Type B pancreatic cell (in vitro differentiated cells): ENCODE measurements at regions not wholly inside any gene's neighbourhood (a gene's known extent, or its start where the extent isn't known, plus 50 kb on each side); places are given as distances from the start of the nearest gene placed in this dataset.
A peak's percentile ranks its signal among the peaks of the same experiment; 100 is the strongest.
"Not testable (repeated sequence)": the region's sequence is repeated elsewhere in the genome, so short reads cannot be mapped to it uniquely, and the experiment has no call there.

ENCODE experiments used
- DNase-seq: peaks from one replicate; pipeline ENCODE4 v3.0.0; 2021; ENCODE audit warnings: mixed read lengths; ENCODE audit not compliant: unreplicated experiment; ENCODE audit errors: extremely low spot score
- H3K27ac Mint-ChIP-seq: 2 replicates; pipeline ENCODE4 v1.8.0; 2021; ENCODE audit warnings: mild to moderate bottlenecking, mixed read lengths
- H3K27me3 Mint-ChIP-seq: 2 replicates; pipeline ENCODE4 v1.8.0; 2021; ENCODE audit warnings: mixed read lengths
- H3K36me3 Mint-ChIP-seq: 2 replicates; pipeline ENCODE4 v1.8.0; 2021; ENCODE audit warnings: mixed read lengths
- H3K4me1 Mint-ChIP-seq: one replicate; pipeline ENCODE4 v1.8.0; 2021; ENCODE audit warnings: mixed read lengths; ENCODE audit not compliant: unreplicated experiment
- H3K4me3 Mint-ChIP-seq: 2 replicates; pipeline ENCODE4 v1.8.0; 2021; ENCODE audit warnings: mild to moderate bottlenecking, mixed read lengths
- H3K9me3 Mint-ChIP-seq: 2 replicates; pipeline ENCODE4 v1.8.0; 2021; ENCODE audit warnings: mixed read lengths
- TF ChIP-seq, protein P1 (sequence below): fragments of 200-600 bp; sonication (generic); conservative IDR thresholded peaks from 2 replicates; pipeline ENCODE4 v1.5.0; 2021; ENCODE audit warnings: antibody characterized with exemption, mild to moderate bottlenecking

DNA sequence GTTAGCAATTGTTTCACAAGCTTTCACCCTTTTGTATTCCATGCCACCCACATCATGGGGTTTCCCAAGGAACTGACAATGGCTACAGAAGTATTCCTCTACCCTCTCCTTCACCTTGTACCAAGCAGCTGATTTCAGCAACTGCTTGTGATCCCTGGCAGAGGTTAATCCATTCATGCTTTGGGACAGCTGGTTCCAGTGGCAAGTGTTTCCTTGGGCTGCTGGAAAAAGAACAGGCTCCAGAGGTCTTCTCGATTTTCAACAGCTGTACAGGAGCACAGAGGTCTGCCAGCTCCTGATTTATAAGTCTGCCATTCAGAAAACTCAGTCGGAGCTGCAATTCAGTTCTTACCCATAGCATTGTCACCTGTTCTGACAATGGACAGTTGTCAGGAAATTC is 239.2 kb upstream of the CWC22 start:
- H3K4me3 Mint-ChIP-seq = no peak overlapping the region
- DNase-seq = no peak
- no peak overlapping the region for H3K27ac Mint-ChIP-seq
- no peaks in the 10 kb centered on the region for H3K9me3 Mint-ChIP-seq
- H3K27me3 Mint-ChIP-seq = no peaks in the 10 kb centered on the region
- TF ChIP-seq, protein P1, sequence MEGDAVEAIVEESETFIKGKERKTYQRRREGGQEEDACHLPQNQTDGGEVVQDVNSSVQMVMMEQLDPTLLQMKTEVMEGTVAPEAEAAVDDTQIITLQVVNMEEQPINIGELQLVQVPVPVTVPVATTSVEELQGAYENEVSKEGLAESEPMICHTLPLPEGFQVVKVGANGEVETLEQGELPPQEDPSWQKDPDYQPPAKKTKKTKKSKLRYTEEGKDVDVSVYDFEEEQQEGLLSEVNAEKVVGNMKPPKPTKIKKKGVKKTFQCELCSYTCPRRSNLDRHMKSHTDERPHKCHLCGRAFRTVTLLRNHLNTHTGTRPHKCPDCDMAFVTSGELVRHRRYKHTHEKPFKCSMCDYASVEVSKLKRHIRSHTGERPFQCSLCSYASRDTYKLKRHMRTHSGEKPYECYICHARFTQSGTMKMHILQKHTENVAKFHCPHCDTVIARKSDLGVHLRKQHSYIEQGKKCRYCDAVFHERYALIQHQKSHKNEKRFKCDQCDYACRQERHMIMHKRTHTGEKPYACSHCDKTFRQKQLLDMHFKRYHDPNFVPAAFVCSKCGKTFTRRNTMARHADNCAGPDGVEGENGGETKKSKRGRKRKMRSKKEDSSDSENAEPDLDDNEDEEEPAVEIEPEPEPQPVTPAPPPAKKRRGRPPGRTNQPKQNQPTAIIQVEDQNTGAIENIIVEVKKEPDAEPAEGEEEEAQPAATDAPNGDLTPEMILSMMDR = no peak
- H3K36me3 Mint-ChIP-seq = no peaks in the 10 kb centered on the region
- H3K4me1 Mint-ChIP-seq = no peaks in the 10 kb centered on the region

DNA sequence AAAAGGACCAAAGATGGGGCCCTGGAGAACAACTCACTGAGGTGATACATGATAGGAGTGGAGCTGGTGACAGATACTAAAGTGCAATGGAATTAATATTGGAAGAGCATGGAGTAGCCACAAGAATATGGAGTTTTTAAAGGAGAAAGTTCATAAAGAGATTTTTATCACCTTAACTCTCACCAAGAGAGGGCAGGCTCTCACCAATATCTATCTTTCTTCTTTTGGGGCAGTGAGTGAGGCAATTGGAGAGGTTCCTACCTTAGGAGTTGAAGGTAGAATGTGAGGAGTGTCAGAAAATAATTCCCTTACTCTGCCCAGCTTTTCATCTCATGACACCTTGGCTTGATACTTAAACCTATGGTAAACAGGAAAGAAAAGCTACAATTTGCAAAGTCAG is 233.7 kb upstream of the CWC22 start:
- Mint-ChIP-seq H3K4me3 (no peak overlapping the region), H3K27ac (no peak overlapping the region), H3K27me3 (no peaks in the 10 kb centered on the region), H3K36me3 (no peaks in the 10 kb centered on the region), H3K9me3 (no peaks in the 10 kb centered on the region), H3K4me1 (no peaks in the 10 kb centered on the region)
- TF ChIP-seq, protein P1 = peak; percentile 36
- DNase-seq = no peak

DNA sequence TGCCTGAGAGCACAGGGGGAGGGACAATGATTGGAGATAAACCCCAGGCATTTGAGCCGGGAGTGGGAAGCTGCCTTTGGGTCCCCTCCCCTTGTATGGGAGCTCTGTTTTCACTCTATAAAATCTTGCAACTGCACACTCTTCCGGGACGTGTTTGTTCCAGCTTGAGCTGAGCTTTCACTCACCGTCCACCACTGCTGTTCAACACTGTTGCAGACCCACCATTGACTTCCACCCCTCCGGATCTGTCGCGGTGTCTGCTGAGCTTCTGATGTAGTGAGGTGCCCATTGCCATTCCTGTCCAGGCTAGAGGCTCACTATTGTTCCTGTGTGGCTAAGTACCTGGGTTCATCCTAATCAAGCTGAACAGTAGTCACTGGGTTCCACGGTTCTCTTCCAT is 231.6 kb upstream of the CWC22 start:
- Mint-ChIP-seq H3K27me3 (no peaks in the 10 kb centered on the region), H3K36me3 (no peaks in the 10 kb centered on the region), H3K4me1 (no peaks in the 10 kb centered on the region), H3K4me3 (no peak overlapping the region), H3K9me3 (no peaks in the 10 kb centered on the region), H3K27ac (no peak overlapping the region)
- DNase-seq = no peak
- TF ChIP-seq, protein P1 = no peak

DNA sequence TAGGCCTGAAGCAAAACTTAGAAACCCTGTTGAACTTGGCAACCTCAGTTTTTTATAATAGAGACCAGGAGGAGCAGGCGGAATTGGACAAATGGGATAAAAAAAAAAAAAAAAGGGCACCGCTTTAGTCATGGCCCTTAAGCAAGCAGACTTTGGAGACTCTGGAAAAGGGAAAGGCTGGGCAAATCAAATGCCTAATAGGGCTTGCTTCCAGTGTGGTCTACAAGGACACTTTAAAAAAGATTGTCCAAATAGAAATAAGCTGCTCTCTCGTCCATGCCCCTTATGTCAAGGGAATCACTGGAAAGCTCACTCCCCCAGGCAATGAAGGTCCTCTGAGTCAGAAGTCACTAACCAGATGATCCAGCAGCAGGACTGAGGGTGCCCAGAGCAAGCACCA is 229.0 kb upstream of the CWC22 start:
- DNase-seq, H3K27ac Mint-ChIP-seq, H3K4me1 Mint-ChIP-seq, H3K4me3 Mint-ChIP-seq, H3K36me3 Mint-ChIP-seq, H3K9me3 Mint-ChIP-seq, H3K27me3 Mint-ChIP-seq: not testable (repeated sequence)

DNA sequence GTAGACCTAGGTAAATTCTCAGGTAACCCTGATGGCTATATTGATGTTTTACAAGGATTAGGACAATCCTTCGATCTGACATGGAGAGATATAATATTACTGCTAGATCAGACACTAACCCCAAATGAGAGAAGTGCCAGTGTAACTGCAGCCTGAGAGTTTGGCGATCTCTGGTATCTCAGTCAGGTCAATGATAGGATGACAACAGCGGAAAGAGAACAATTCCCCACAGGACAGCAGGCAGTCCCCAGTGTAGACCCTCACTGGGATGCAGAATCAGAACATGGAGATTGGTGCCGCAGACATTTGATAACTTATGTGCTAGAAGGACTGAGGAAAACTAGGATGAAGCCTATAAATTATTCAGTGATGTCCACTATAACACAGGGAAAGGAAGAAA is 228.4 kb upstream of the CWC22 start:
- not testable (repeated sequence) for H3K9me3 Mint-ChIP-seq, H3K4me1 Mint-ChIP-seq, H3K36me3 Mint-ChIP-seq, H3K27ac Mint-ChIP-seq, H3K4me3 Mint-ChIP-seq, H3K27me3 Mint-ChIP-seq, DNase-seq

DNA sequence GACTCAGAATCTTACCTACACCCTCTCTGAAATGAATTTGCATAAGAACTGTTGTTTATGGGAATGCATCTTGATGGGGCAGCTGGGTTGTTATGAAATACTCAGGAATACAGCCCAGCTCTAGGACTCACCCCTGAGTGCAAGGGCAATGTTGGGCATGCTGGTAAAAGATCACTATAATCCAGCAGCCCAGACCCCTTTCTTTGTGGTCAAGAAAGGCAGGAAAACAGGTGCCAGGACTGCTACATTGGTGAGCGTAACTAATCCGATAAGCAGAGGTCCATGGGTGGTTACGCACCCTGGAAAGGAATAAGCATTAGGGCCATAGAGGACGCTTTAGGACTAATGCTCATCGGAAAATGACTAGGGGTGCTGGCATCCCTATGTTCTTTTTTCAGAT is 227.9 kb upstream of the CWC22 start:
- not testable (repeated sequence) for H3K9me3 Mint-ChIP-seq, H3K27me3 Mint-ChIP-seq, H3K36me3 Mint-ChIP-seq, H3K4me3 Mint-ChIP-seq, H3K4me1 Mint-ChIP-seq, H3K27ac Mint-ChIP-seq, DNase-seq

DNA sequence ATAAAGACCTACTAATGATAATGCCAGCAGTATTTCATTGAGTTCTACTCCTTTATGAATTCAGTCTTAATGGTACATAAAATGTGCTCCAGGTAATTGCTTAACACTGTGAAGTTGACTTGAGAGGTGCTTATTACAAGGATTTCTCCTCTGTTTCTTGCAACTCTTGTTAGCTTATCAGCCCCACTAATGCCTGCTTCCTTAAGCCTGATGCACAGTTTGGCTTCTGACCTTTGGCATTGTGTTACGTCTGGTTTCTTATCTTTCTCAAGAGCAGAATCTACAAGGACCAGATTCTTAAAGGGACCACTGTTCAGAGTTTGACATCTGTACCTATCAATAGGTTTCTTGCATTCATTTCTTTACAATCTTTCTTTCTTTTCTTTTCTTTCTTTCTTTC is 223.9 kb upstream of the CWC22 start:
- Mint-ChIP-seq H3K9me3 (no peaks in the 10 kb centered on the region), H3K4me1 (no peaks in the 10 kb centered on the region), H3K36me3 (no peaks in the 10 kb centered on the region), H3K27me3 (no peaks in the 10 kb centered on the region), H3K27ac (no peak overlapping the region), H3K4me3 (no peak overlapping the region)
- TF ChIP-seq, protein P1 = no peak
- no peak for DNase-seq
